ENCODE measurements at regions not wholly inside any gene's neighbourhood (a gene's known extent, or its start where the extent isn't known, plus 50 kb on each side); places are given as distances from the start of the nearest gene placed in this dataset.

DNA sequence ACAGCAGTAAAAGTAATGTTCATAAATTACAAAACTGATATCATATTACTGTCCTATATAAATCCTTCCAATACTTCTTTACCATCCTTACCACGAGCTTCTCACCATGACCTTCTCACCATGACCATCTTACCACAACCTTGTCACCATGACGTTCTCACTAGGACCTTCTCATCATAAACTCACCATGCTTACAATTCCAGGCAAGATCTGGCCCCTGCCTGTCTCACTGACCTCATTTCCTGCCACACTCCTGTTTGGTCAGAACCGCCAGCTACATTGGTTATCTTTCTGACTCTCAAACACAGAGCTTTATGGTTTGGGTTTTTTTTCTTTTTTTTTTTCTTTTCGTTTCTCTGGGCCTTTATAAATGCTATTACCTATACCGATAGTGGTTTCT lies 827.6 kb downstream of the RNF144A start:
- ATAC-seq (peak; percentile 75), DNase-seq (peak; percentile 83)
- H3K4me1 Mint-ChIP-seq (ENCODE audit: low read depth): peaks cover 63% of the 10 kb centered on the region
- H3K36me3 Mint-ChIP-seq (ENCODE audit: low read depth): peaks cover 36% of the 10 kb centered on the region
- TF ChIP-seq, protein P1, sequence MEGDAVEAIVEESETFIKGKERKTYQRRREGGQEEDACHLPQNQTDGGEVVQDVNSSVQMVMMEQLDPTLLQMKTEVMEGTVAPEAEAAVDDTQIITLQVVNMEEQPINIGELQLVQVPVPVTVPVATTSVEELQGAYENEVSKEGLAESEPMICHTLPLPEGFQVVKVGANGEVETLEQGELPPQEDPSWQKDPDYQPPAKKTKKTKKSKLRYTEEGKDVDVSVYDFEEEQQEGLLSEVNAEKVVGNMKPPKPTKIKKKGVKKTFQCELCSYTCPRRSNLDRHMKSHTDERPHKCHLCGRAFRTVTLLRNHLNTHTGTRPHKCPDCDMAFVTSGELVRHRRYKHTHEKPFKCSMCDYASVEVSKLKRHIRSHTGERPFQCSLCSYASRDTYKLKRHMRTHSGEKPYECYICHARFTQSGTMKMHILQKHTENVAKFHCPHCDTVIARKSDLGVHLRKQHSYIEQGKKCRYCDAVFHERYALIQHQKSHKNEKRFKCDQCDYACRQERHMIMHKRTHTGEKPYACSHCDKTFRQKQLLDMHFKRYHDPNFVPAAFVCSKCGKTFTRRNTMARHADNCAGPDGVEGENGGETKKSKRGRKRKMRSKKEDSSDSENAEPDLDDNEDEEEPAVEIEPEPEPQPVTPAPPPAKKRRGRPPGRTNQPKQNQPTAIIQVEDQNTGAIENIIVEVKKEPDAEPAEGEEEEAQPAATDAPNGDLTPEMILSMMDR (IDR thresholded peaks at IDR 0.05): no peak
- intact Hi-C loops (cut with micrococcal nuclease): loop anchor here (5.0 kb wide), 1 partner anchor 318 kb away; no protein-coding TSS in a partner anchor
- peak overlapping the region; percentile 85 for H3K27ac Mint-ChIP-seq
- CTCF ChIA-PET: no interaction called here
- peak overlapping the region; percentile 1 for H3K4me3 Mint-ChIP-seq
- H3K9me3 Mint-ChIP-seq: peaks cover 27% of the 10 kb centered on the region
- POLR2A ChIA-PET: interaction anchor here (0.8 to 1.7 kb wide), 3 partner anchors 16 to 104 kb away, joined by 3 to 5 read pairs (median 3); no protein-coding TSS in a partner anchor
- H3K27me3 Mint-ChIP-seq: no peaks in the 10 kb centered on the region

DNA sequence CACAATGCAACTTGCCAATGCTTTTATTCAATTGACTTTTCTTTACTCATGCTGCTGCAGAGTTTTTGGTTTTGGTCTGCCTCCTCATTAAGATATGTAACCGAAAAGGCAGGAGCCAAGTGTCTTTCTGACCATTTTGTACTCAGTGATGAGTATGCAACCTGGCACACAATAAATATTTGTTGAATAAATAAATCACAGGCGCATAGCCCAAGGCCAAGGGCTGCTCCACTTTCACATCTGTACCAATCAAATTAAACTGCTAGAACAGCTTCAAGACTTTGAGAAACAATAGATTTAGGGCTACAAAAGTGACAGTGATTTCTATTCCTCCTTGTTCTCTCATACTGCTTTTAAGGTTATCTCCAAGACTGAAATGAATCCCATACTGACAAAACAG lies 828.2 kb downstream of the RNF144A start:
- Mint-ChIP-seq H3K4me1 (ENCODE audit: low read depth) (peaks cover 58% of the 10 kb centered on the region), H3K27ac (peak overlapping the region; percentile 85), H3K36me3 (ENCODE audit: low read depth) (peaks cover 35% of the 10 kb centered on the region), H3K9me3 (peaks cover 27% of the 10 kb centered on the region), H3K4me3 (peak overlapping the region; percentile 1), H3K27me3 (no peaks in the 10 kb centered on the region)
- ChIA-PET POLR2A (interaction anchor here (1.3 to 1.7 kb wide), 2 partner anchors 15 to 28 kb away, joined by 3 to 5 read pairs; no protein-coding TSS in a partner anchor), CTCF (no interaction called here)
- no peak for DNase-seq
- intact Hi-C loops (cut with micrococcal nuclease): no loop called here
- ATAC-seq: no peak
- TF ChIP-seq, protein P1 (IDR thresholded peaks at IDR 0.05): no peak

DNA sequence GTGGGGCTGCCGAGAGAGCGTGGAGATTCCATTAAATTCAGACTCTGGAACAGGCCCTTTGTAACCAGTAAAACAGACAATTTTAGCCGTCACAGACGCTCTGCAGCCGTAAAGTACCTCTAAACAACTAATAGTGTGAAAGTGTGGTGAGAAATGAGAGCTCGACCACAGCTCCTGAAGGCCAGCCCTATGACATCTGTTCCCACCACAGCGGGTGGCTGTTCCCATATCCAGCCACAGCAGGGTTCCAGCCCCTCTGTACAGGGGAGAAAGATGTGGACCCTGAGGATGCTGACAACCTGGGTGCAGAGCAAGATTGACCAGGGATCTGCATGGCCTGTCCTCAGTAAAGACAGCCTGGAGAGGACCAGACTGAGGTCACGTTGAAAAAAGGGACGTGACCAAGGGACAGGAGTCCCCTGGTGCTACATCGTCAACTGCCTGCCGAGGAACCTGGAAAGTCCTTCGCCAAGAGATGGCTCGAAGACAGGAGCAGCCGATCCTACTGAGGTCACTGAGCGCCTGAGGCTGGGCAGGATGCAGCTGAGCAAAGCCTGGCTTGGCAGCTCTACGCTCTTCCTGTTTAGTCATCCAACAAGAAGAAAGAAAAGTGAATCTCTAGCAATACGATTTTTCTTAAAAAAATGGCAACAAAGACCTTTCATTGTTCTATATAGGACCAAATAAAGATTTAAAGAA lies 831.7 kb downstream of the RNF144A start:
- H3K27me3 Mint-ChIP-seq: no peaks in the 10 kb centered on the region
- H3K9me3 Mint-ChIP-seq: peaks cover 25% of the 10 kb centered on the region
- H3K27ac Mint-ChIP-seq: peak overlapping the region; percentile 80
- intact Hi-C loops (cut with micrococcal nuclease): no loop called here
- H3K4me3 Mint-ChIP-seq: peak overlapping the region; percentile 47
- ChIA-PET POLR2A (interaction anchor here (0.7 to 1.4 kb wide), 3 partner anchors 9 to 21 kb away, joined by 3 read pairs; no protein-coding TSS in a partner anchor), CTCF (interaction anchor here (0.7 to 2.9 kb wide), 3 partner anchors 9 to 77 kb away, joined by 3 to 12 read pairs (median 3); no protein-coding TSS in a partner anchor)
- ATAC-seq (peak; percentile 61), DNase-seq (peak; percentile 66)
- peaks cover 35% of the 10 kb centered on the region for H3K36me3 Mint-ChIP-seq (ENCODE audit: low read depth)
- H3K4me1 Mint-ChIP-seq (ENCODE audit: low read depth): peaks cover 40% of the 10 kb centered on the region
- TF ChIP-seq, protein P1 (IDR thresholded peaks at IDR 0.05): no peak

DNA sequence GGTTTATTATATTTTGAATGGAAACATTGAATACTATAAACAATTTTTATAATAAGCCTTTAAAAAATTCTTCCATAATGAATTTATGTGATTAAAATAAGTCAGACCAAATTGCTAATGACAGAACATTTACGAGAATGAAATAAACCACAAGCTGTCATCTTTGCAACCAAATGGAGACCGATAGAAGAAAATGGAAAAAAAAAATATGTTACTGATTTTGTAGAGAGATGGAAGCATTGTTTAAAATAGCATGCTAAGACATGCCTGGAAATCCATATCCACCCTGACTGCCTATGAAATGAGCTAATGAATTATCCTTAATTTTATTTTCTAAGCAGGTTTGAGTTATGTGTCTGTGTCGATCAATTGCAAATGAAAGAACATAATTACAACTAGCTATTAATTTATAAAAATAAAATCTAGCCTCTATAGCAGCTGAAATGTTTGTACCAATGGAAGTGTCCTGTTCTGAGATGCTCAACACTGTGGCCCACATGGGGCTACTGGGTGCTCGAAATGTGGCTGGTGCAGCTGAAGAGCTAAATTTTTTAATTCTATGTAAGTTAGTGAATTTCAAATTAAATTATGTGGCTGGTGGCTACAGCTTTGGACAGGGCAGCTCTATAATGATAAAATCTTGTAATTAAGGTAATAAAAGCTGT lies 832.8 kb downstream of the RNF144A start:
- H3K4me3 Mint-ChIP-seq: no peak overlapping the region
- TF ChIP-seq, protein P1 (IDR thresholded peaks at IDR 0.05): no peak
- intact Hi-C loops (cut with micrococcal nuclease): no loop called here
- H3K27me3 Mint-ChIP-seq: no peaks in the 10 kb centered on the region
- no peak overlapping the region for H3K27ac Mint-ChIP-seq
- peaks cover 36% of the 10 kb centered on the region for H3K36me3 Mint-ChIP-seq (ENCODE audit: low read depth)
- peaks cover 29% of the 10 kb centered on the region for H3K4me1 Mint-ChIP-seq (ENCODE audit: low read depth)
- peaks cover 28% of the 10 kb centered on the region for H3K9me3 Mint-ChIP-seq
- ChIA-PET CTCF (interaction anchor here (0.7 to 2.9 kb wide), 3 partner anchors 10 to 367 kb away, joined by 3 to 12 read pairs (median 3); no protein-coding TSS in a partner anchor), POLR2A (interaction anchor here (1.1 kb wide), 1 partner anchor 22 kb away, joined by 3 read pairs; no protein-coding TSS in a partner anchor)
- DNase-seq (no peak), ATAC-seq (no peak)
